Fibroblast of mammary gland (primary cell): ENCODE measurements at regions not wholly inside any gene's neighbourhood (a gene's known extent, or its start where the extent isn't known, plus 50 kb on each side); places are given as distances from the start of the nearest gene placed in this dataset.
A peak's percentile ranks its signal among the peaks of the same experiment; 100 is the strongest.

Experiments
- DNase-seq: peaks from one replicate; pipeline ENCODE4 v3.0.0-alpha.2; 2010; ENCODE audit warnings: low read depth
- H3K4me3 ChIP-seq: 2 replicates; pipeline ENCODE4 v1.5.1; 2011; ENCODE audit warnings: low read depth, mild to moderate bottlenecking, low read length, moderate library complexity; ENCODE audit not compliant: control insufficient read depth
- CTCF ChIP-seq: conservative IDR thresholded peaks from 2 replicates; pipeline ENCODE4 v1.5.1; 2011; ENCODE audit warnings: low read depth, low read length, inconsistent platforms; ENCODE audit not compliant: control insufficient read depth, insufficient read depth

- H3K4me3 ChIP-seq = no peak overlapping the region
- peak; percentile 7 for DNase-seq
- no peak for TF ChIP-seq CTCF
These were observed 374.7 kb downstream of the DDX10 start for GRCh38 chr11:109039611-109040010.

DNA sequence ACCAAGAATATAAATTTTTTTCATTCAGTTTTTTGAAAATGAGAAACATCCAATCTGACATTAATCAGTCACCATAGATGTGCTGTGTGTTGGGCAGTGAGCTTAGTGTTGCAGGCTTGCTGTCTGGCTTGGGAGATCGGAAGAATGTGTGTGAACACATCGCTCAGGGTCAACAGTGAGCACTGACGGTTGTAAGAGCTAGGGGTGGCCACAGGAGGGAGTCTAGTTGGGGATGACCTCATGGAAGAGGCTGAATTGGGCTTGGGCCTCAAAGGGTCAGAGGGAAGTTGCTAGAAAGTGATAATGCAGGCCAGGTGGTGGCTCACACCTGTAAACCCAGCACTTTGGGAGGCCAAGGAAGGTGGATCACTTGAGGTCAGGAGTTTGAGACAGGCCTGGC, 375.4 kb downstream of the DDX10 start:
- TF ChIP-seq CTCF = peak; percentile 19
- H3K4me3 ChIP-seq = no peak overlapping the region
- DNase-seq = no peak

DNA sequence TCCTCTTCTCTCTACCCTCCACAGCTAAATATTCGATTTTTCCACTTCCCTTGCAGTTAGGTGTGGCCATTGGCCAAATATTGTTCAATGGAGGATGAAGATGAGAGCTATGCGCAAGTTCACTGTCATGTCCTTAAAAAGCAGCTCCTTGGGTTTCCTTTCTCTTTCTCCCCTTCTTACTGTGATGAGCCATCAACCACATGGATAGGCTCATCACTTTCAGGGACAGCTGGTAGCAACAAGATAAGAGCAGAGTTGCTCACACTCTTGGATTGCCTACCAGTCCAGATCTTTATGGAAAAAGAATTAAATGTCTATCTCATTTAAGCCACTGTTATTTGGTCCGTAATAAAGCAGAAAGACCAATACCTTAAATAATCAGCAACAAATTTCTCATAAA, 377.0 kb downstream of the DDX10 start:
- H3K4me3 ChIP-seq = no peak overlapping the region
- peak; percentile 12 for DNase-seq
- TF ChIP-seq CTCF = no peak

DNA sequence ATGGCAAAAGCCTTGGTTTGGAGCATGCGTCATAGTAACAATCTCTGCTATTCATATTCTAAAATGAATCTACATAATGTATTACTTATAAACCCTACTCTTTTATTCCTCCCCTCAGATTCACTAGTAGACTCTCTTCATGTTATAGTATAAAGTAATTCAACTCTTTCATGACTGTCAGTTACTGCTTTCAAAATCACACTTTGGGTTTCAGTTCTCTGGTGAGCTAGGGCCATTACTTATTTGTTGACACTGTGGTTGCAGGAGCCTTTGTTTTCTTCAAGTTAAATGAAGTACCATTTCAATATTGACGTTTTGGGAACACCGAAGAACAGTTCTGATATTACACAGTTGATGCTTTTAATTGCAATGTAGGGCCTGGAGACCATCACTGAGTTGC, 378.4 kb downstream of the DDX10 start:
- no peak for DNase-seq
- no peak for TF ChIP-seq CTCF
- H3K4me3 ChIP-seq = no peak overlapping the region

DNA sequence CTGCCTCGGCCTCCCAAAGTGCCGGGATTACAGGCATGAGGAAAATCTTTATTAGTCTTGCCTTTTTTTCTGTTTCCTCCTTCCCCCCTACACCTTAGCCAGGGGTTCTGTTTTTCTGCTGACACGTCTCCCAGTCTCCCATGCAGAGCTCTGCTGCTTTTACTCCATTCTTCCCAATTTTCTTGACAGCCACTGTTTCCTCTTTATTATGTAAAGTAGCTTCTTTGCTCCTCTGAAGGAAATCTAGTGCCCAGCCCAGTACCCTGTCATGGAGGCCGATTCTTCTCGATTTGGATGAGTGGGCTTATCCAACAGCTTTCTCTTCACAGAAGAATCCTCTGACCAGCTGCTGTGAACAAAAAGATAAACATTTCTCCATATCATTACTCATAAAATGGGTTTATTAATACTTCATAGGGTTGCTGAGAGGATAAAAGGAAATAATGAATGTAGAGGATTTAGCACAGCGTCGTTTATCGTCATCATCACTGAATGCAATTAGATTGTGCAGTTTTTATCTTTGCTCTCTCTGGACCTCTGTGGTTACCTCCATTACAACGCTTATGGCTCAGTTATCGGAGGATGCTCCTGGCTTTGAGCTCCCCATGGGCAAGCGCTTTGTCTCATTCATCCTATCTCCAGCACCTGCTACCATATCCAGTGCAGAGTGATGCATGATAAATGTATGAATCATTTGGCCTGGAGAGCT, 375.6 kb upstream of the C11orf87 start:
- TF ChIP-seq CTCF = no peak
- H3K4me3 ChIP-seq = no peak overlapping the region
- no peak for DNase-seq

DNA sequence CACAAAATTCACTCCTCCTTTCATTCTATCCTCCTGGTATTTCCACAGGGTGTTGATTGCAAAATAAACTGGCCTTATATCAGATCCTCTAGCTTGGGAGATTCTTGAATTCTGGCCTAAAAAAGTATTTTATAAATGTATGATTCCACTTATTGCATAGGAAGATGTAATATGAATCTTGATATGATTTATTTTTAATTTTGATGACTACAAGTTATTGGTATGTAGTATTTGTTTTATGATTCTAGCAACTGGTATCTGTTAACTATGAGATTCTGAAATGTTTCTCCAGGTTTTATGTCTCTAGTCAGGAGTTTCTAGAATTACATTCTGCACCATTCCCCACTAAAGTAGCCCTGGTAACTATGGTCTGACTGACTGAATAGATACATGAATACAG, 373.9 kb upstream of the C11orf87 start:
- no peak for TF ChIP-seq CTCF
- DNase-seq = no peak
- no peak overlapping the region for H3K4me3 ChIP-seq

DNA sequence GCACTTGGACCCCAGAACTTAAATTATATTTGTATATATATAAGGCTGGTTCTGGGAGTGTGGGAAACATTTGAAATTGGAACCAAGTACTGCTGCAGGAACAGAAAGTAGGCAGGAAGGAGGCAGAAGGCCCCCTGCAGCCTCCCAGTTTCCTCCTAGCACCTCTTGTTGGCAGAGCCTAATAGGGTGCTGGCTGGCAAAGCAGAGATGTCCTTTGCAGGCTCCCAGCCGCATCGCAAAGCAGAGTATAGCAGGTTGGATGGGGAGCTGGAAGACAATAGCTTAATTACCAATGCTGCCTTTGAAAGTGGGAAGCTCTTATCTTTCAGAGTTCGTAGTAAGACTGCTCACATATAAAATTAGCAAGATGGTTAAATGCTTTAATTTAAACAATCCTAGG, 370.8 kb upstream of the C11orf87 start:
- no peak for DNase-seq
- no peak overlapping the region for H3K4me3 ChIP-seq
- TF ChIP-seq CTCF = no peak
